ENCODE measurements at regions not wholly inside any gene's neighbourhood (a gene's known extent, or its start where the extent isn't known, plus 50 kb on each side); places are given as distances from the start of the nearest gene placed in this dataset.

DNA sequence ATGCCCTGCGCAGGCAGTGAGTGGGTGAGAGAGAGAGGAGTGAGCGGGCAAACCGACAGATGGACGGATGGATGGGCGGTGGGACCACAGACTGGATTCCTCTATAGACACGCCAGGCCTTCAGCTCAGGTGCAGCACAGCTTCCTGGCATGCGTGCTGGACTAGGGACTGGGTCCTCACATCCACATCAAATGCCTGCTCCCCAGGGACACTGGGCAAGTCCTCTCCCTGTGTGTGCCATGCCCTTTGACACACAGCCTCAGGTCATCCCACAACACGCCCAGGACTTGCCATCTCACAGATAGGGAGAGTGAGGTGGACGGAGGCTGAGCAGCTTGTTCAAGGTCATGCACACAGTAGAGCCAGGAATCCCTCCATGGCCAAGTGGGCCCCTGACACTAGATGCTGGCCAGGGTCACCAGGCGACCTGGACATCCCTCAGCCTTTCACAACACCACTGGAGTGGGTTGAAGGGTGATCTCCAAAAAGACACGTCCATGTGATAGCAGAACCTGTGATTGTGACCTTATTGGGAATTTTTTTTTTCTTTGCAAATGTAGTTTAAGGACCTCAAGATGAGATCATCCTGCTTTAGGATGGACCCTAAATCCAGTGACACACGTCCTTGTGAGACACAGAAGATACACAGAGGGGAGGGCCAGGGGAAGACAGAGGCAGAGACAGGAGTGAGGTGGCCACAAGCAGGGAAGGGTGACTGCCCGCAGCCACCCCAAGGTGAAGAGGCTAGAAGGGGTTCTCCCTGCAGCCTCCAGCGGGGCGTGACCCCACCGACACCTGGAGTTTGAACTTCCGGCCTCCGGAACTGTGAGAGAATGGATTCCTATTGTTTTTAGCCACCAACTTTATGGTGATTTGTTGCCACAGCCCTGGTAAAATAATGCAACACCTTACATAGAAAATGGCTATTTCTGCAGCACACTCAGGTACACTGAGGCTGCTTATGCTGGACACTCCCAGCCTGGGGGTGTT lies 155.0 kb upstream of the CHST15 start (continued):
- TF ChIP-seq PML (IDR thresholded peaks at IDR 0.05; ENCODE audit: low read length): no peak
- TF ChIP-seq, protein P1, sequence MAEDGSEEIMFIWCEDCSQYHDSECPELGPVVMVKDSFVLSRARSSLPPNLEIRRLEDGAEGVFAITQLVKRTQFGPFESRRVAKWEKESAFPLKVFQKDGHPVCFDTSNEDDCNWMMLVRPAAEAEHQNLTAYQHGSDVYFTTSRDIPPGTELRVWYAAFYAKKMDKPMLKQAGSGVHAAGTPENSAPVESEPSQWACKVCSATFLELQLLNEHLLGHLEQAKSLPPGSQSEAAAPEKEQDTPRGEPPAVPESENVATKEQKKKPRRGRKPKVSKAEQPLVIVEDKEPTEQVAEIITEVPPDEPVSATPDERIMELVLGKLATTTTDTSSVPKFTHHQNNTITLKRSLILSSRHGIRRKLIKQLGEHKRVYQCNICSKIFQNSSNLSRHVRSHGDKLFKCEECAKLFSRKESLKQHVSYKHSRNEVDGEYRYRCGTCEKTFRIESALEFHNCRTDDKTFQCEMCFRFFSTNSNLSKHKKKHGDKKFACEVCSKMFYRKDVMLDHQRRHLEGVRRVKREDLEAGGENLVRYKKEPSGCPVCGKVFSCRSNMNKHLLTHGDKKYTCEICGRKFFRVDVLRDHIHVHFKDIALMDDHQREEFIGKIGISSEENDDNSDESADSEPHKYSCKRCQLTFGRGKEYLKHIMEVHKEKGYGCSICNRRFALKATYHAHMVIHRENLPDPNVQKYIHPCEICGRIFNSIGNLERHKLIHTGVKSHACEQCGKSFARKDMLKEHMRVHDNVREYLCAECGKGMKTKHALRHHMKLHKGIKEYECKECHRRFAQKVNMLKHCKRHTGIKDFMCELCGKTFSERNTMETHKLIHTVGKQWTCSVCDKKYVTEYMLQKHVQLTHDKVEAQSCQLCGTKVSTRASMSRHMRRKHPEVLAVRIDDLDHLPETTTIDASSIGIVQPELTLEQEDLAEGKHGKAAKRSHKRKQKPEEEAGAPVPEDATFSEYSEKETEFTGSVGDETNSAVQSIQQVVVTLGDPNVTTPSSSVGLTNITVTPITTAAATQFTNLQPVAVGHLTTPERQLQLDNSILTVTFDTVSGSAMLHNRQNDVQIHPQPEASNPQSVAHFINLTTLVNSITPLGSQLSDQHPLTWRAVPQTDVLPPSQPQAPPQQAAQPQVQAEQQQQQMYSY (CRISPR knock-in tag; IDR thresholded peaks at IDR 0.05): no peak
- TF ChIP-seq SPI1 (IDR thresholded peaks at IDR 0.05; ENCODE audit: borderline replicate concordance, insufficient read depth, low read depth, low read length): no peak
- no peak for TF ChIP-seq ESRRA (IDR thresholded peaks at IDR 0.05; ENCODE audit: low read length)
- no peak for TF ChIP-seq CEBPB (IDR thresholded peaks at IDR 0.05; ENCODE audit: borderline replicate concordance in 1 of 2, low read depth in 2 of 2, low read length in 2 of 2)
- peak in 1 of 2 experiments; percentile 27; a peak in 1 of 4 replicates for TF ChIP-seq BHLHE40 (IDR thresholded peaks at IDR 0.05; ENCODE audit: borderline replicate concordance in 1 of 2, low read depth in 2 of 2, low read length in 1 of 2)
- TF ChIP-seq EZH2 (IDR thresholded peaks at IDR 0.05; ENCODE audit: borderline replicate concordance, control insufficient read depth, low read depth, low read length): no peak
- TF ChIP-seq RAD51 (IDR thresholded peaks at IDR 0.05): no peak
- TF ChIP-seq POLR2AphosphoS5 (IDR thresholded peaks at IDR 0.05; ENCODE audit: low read length): no peak
- TF ChIP-seq, protein P2, sequence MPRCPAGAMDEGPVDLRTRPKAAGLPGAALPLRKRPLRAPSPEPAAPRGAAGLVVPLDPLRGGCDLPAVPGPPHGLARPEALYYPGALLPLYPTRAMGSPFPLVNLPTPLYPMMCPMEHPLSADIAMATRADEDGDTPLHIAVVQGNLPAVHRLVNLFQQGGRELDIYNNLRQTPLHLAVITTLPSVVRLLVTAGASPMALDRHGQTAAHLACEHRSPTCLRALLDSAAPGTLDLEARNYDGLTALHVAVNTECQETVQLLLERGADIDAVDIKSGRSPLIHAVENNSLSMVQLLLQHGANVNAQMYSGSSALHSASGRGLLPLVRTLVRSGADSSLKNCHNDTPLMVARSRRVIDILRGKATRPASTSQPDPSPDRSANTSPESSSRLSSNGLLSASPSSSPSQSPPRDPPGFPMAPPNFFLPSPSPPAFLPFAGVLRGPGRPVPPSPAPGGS (IDR thresholded peaks at IDR 0.05; ENCODE audit: borderline replicate concordance, insufficient read depth, low read depth, low read length, poor library complexity, severe bottlenecking): no peak
- TF ChIP-seq YY1 (IDR thresholded peaks at IDR 0.05; ENCODE audit: low read depth, low read length): no peak
- no peak for TF ChIP-seq FOXM1 (IDR thresholded peaks at IDR 0.05; ENCODE audit: low read depth, low read length)
- no peak for TF ChIP-seq ZNF24 (IDR thresholded peaks at IDR 0.05)
- TF ChIP-seq NR2C1 (IDR thresholded peaks at IDR 0.05): 0 out of 2 replicates have a peak, but pooled peaks have one; percentile 3
- TF ChIP-seq IKZF1 (conservative IDR thresholded peaks at IDR 0.05): peak; percentile 47; the same call in 1 of the 2 replicates
- no peak for TF ChIP-seq DPF2 (IDR thresholded peaks at IDR 0.05)
- TF ChIP-seq, protein P3, sequence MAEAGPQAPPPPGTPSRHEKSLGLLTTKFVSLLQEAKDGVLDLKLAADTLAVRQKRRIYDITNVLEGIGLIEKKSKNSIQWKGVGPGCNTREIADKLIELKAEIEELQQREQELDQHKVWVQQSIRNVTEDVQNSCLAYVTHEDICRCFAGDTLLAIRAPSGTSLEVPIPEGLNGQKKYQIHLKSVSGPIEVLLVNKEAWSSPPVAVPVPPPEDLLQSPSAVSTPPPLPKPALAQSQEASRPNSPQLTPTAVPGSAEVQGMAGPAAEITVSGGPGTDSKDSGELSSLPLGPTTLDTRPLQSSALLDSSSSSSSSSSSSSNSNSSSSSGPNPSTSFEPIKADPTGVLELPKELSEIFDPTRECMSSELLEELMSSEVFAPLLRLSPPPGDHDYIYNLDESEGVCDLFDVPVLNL (IDR thresholded peaks at IDR 0.05; ENCODE audit: low read depth, low read length): no peak
- TF ChIP-seq, protein P4, sequence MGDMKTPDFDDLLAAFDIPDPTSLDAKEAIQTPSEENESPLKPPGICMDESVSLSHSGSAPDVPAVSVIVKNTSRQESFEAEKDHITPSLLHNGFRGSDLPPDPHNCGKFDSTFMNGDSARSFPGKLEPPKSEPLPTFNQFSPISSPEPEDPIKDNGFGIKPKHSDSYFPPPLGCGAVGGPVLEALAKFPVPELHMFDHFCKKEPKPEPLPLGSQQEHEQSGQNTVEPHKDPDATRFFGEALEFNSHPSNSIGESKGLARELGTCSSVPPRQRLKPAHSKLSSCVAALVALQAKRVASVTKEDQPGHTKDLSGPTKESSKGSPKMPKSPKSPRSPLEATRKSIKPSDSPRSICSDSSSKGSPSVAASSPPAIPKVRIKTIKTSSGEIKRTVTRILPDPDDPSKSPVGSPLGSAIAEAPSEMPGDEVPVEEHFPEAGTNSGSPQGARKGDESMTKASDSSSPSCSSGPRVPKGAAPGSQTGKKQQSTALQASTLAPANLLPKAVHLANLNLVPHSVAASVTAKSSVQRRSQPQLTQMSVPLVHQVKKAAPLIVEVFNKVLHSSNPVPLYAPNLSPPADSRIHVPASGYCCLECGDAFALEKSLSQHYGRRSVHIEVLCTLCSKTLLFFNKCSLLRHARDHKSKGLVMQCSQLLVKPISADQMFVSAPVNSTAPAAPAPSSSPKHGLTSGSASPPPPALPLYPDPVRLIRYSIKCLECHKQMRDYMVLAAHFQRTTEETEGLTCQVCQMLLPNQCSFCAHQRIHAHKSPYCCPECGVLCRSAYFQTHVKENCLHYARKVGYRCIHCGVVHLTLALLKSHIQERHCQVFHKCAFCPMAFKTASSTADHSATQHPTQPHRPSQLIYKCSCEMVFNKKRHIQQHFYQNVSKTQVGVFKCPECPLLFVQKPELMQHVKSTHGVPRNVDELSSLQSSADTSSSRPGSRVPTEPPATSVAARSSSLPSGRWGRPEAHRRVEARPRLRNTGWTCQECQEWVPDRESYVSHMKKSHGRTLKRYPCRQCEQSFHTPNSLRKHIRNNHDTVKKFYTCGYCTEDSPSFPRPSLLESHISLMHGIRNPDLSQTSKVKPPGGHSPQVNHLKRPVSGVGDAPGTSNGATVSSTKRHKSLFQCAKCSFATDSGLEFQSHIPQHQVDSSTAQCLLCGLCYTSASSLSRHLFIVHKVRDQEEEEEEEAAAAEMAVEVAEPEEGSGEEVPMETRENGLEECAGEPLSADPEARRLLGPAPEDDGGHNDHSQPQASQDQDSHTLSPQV (IDR thresholded peaks at IDR 0.05): no peak

Measured in GM12878 (cell line).